ENCODE measurements at regions not wholly inside any gene's neighbourhood (a gene's known extent, or its start where the extent isn't known, plus 50 kb on each side); places are given as distances from the start of the nearest gene placed in this dataset.
"Not testable (repeated sequence)": the region's sequence is repeated elsewhere in the genome, so short reads cannot be mapped to it uniquely, and the experiment has no call there.

GRCh38 chr3:102688556-102688930 is 253.7 kb downstream of the ZPLD1 start:
- no peak for DNase-seq

- DNase-seq, result no peak
Measured at GRCh38 chr3:102691507-102691906, 256.7 kb downstream of the ZPLD1 start.

DNA sequence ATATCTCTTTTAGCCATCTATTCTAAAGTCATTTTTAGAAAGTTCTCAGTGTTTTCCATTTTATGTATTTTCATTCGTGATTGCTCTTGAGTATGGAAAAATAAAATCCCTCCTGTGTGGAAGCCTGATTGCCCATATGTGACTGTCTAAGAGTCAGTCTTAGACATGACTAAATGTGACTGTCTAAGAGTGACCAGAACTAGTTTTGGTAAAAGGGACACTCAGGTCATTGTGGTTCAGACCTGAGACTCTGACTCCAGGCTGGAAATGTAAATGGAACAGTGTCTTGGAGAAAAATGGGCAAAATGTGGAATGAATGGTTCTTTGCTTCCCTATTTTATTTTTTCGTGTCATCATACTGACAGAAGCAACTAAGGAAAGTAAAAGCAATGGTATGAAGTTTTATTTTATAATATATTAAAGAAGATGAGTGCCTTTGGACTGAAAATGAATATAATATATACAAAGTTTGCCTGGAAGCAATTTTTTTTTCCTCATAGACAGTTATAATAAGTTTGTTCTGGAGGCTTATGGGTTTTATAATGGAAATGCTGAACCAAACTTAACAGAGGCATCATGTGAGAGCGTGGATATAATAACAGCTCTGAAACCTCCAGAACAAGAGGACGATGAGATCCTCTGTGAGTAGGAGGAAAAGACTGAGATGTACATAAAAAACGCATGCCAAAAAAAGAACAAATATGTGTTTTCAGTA is 264.4 kb downstream of the ZPLD1 start:
- DNase-seq, result no peak

DNA sequence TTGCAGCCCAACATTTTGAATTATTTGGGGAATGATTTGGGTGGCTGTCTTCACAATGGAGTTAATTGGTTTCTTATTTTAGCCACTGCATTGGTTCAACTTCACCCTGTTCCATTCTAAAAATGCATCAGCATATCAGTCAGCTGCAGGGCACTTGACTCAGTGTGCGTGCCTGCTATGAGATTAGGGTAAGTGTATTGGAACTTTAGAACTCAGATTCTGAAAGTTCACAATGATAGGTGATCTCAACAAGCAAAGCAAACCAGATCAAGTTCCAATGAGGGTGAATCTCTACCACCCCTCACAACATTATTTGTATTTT is 265.0 kb downstream of the ZPLD1 start:
- DNase-seq, result no peak

- no peak for DNase-seq
Measured at GRCh38 chr3:102712896-102713295, 278.1 kb downstream of the ZPLD1 start.

DNA sequence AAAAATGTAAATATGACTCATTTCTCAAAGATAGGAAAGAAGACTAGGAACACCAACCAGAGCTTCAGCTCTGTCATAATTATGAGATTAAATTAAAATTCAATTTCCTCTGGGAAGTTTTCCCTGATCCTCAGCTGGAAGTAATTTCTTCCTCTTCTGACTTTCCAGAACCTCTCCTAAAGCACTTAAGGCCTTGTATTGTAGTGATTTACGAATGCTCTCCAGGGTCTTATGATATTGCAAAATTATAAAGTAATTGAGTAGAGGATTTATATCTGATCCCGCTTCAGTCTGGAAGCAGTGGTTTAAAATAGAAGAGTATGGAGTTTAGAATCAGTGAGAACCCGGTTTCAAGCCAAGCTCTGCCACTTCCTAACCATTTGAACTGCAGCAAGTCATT is 279.8 kb downstream of the ZPLD1 start:
- DNase-seq, result no peak

- no peak for DNase-seq
Measured at GRCh38 chr3:102715030-102715697, 280.3 kb downstream of the ZPLD1 start.

GRCh38 chr3:102718651-102719050 is 283.8 kb downstream of the ZPLD1 start:
- peak; percentile 39 for DNase-seq

DNA sequence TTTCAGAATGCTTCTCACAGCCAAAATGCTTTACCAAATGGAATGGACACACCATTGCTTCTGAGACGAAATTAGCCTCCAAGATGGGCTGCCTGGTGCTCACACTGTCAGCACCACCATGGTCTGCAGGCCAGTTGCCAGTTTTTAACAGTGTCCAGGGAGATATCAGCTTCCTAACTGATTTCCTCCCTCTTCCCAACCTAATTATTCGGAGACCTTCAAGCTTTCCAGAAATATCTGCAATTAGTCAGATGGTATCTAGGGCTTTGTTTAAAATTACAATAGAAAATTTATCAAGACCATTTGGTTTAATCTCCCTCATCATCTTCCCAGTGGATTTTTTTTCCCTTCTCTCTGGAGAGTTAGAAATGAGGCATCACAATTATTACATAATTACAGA is 287.5 kb downstream of the ZPLD1 start:
- DNase-seq, result no peak

GRCh38 chr3:102727340-102727739 is 292.5 kb downstream of the ZPLD1 start:
- peak; percentile 40 for DNase-seq

GRCh38 chr3:102732581-102732980 is 297.8 kb downstream of the ZPLD1 start:
- DNase-seq, result not testable (repeated sequence)

DNA sequence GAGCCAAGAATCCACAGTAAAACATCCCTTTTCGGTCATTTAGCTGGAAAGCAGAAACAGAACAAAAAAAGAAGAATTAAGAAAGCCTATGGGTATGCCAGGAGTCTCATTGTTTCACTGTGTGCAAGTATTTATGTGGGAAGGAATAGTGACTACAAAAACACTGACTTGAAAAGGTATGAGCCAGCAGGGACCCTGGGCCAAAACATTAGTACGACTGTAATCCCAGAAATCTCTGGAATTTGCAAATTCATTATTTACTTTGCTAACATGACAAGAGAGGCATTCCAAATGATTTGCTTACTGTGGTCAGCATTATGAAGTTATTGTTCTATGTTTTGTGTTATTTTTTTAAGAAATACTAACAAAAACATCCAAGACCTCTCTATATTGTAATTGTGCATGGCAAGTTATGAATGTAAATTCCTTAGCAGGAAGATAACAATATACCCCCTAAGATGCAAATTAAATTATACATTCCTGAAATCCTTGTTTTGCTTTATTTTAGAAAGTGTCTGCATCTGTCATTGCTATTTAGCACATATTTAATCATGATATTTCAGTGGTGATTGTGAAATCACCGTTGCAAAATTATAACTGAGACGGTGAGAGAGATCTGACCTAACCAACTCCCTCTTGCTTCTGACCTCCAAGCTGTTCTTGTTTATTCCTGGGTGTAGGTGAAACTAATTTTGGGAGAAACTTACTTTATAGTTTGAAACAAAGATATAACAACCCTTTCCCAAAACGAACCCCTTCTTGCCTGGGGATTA is 299.2 kb downstream of the ZPLD1 start:
- peak; percentile 82 for DNase-seq

GRCh38 chr3:102735311-102735710 is 300.5 kb downstream of the ZPLD1 start:
- no peak for DNase-seq

DNA sequence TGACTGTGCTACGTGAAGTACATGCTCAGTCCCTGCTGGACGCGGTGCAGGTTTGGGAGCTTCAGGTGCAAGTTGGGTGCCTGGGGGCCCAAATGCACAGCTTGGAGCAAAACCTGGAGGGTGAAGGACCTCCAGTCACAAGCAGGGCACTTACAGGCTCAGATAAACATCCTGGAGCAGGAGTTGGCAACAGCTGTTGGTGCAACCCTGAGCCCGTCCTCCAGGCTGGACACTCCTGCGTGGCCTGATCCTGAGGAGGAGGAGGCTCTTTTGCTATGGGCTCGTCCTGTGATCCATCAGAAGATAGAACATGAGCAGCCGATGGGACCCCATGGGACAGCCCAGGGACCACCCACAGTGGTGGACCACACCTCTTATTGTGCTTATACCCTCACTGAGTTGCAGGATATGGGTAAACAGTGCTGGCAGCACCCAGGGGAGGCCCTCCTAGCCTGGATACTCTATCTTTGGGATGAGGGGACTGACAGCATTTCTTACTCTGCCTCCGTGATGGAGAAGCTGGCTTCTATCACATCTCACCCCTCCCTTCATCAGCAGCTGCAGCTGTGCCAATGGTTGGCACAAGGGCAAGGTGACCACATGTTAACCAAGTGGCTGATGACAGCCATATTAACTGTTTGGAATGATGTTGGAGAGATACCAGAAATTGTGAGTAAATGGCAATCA is 301.6 kb downstream of the ZPLD1 start:
- DNase-seq, result no peak

- no peak for DNase-seq
Measured at GRCh38 chr3:102736975-102737304, 302.1 kb downstream of the ZPLD1 start.

- DNase-seq, result no peak
Measured at GRCh38 chr3:102737353-102737752, 302.5 kb downstream of the ZPLD1 start.

GRCh38 chr3:102741105-102741504 is 306.3 kb downstream of the ZPLD1 start:
- no peak for DNase-seq

- no peak for DNase-seq
Measured at GRCh38 chr3:102741694-102742093, 306.9 kb downstream of the ZPLD1 start.

- DNase-seq, result peak; percentile 17
Measured at GRCh38 chr3:102745881-102746280, 311.1 kb downstream of the ZPLD1 start.

DNA sequence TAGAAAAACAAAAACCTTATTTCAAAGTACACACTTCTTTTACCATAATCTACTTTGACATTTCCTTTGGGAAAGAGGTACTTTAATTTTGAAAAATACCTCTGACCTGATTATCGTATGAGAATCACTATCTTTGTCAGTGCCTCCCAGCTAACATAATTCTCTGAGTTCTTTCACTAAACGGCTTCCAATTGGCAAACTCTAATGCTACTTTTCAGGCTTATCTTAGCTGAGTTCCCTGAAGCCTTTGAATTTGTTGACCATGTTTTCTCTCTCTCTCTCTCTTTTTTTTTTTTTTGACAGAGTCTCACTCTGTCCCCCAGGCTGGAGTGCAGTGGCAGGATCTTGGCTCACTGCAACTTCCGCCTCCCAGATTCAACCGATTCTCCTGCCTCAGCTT is 312.8 kb downstream of the ZPLD1 start:
- no peak for DNase-seq

DNA sequence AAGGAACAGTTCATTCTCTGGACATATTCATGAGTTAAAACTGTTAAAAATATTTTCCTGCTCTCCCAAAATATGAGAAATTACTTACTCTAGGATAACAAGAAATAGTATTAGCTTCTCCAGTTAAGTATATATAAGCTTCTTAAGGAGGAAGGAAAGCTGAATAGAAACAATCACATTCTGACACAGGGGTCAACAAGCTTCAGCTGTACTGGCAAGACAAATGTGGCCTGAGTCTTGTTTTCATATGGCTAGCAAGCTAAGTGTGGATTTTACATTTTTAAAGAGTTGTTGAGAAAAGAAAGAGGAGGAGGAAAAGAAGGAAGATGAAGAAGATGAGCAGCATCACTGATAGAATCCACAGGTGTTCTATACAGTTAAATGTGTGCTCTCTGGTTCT is 313.8 kb downstream of the ZPLD1 start:
- no peak for DNase-seq

GRCh38 chr3:102750322-102750721 is 315.5 kb downstream of the ZPLD1 start:
- DNase-seq, result no peak

- no peak for DNase-seq
Measured at GRCh38 chr3:102753901-102754300, 319.1 kb downstream of the ZPLD1 start.
